ENCODE measurements at regions not wholly inside any gene's neighbourhood (a gene's known extent, or its start where the extent isn't known, plus 50 kb on each side); places are given as distances from the start of the nearest gene placed in this dataset.

- no peak for TF ChIP-seq CTCF (IDR thresholded peaks at IDR 0.05)
- intact Hi-C loops (cut with DNase I) = no loop called here
- no peak overlapping the region for H3K4me3 ChIP-seq
Measured at GRCh38 chr13:109900320-109900719, 113.9 kb upstream of the IRS2 start.

GRCh38 chr13:109899748-109900147 is 113.4 kb upstream of the IRS2 start:
- Histone ChIP-seq H3K4me3 (no peak overlapping the region), H3K27me3 (no peaks in the 10 kb centered on the region), H3K4me1 (peaks cover 0 to 2% of the 10 kb centered on the region in 2 donors), H3K9me3 (no peaks in the 10 kb centered on the region), H3K27ac (no peak overlapping the region), H3K36me3 (no peaks in the 10 kb centered on the region)
- no peak for DNase-seq (ENCODE audit: low spot score in 2 of 2)
- intact Hi-C loops (cut with DNase I) = no loop called here
- TF ChIP-seq CTCF (IDR thresholded peaks at IDR 0.05) = no peak

More at GRCh38 chr13:109900320-109900719, 113.9 kb upstream of the IRS2 start:
- Histone ChIP-seq H3K27ac (no peak overlapping the region), H3K27me3 (no peaks in the 10 kb centered on the region), H3K4me1 (peaks cover 0 to 2% of the 10 kb centered on the region in 2 donors), H3K9me3 (no peaks in the 10 kb centered on the region), H3K36me3 (no peaks in the 10 kb centered on the region)
- DNase-seq (ENCODE audit: low spot score in 2 of 2) = no peak

- Histone ChIP-seq H3K27ac (no peak overlapping the region), H3K4me3 (no peak overlapping the region), H3K36me3 (no peaks in the 10 kb centered on the region), H3K27me3 (no peaks in the 10 kb centered on the region), H3K4me1 (peaks cover 0 to 2% of the 10 kb centered on the region in 2 donors), H3K9me3 (no peaks in the 10 kb centered on the region)
- no peak for TF ChIP-seq CTCF (IDR thresholded peaks at IDR 0.05)
- intact Hi-C loops (cut with DNase I) = no loop called here
- no peak for DNase-seq (ENCODE audit: low spot score in 2 of 2)
Measured at GRCh38 chr13:109899316-109899715, 112.9 kb upstream of the IRS2 start.

- DNase-seq (ENCODE audit: low spot score in 2 of 2) = no peak
- H3K4me3 ChIP-seq = no peak overlapping the region
- peaks cover 0 to 2% of the 10 kb centered on the region in 2 donors for H3K4me1 ChIP-seq
- TF ChIP-seq CTCF (IDR thresholded peaks at IDR 0.05) = no peak
- intact Hi-C loops (cut with DNase I) = no loop called here
- no peak overlapping the region for H3K27ac ChIP-seq
- H3K9me3 ChIP-seq = no peaks in the 10 kb centered on the region
- no peaks in the 10 kb centered on the region for H3K36me3 ChIP-seq
- no peaks in the 10 kb centered on the region for H3K27me3 ChIP-seq
Measured at GRCh38 chr13:109897988-109898624, 111.7 kb upstream of the IRS2 start.

GRCh38 chr13:109892101-109892500 is 105.7 kb upstream of the IRS2 start:
- Histone ChIP-seq H3K9me3 (no peaks in the 10 kb centered on the region), H3K27me3 (no peaks in the 10 kb centered on the region), H3K4me3 (no peak overlapping the region), H3K36me3 (no peaks in the 10 kb centered on the region), H3K4me1 (no peaks in the 10 kb centered on the region), H3K27ac (no peak overlapping the region)
- TF ChIP-seq CTCF (IDR thresholded peaks at IDR 0.05) = no peak
- no peak for DNase-seq (ENCODE audit: low spot score in 2 of 2)
- intact Hi-C loops (cut with DNase I) = no loop called here

GRCh38 chr13:109885235-109885634 is 98.9 kb upstream of the IRS2 start:
- no peaks in the 10 kb centered on the region for H3K9me3 ChIP-seq
- H3K27ac ChIP-seq = no peak overlapping the region
- DNase-seq (ENCODE audit: low spot score in 2 of 2) = no peak
- H3K4me3 ChIP-seq = no peak overlapping the region
- no peak for TF ChIP-seq CTCF (IDR thresholded peaks at IDR 0.05)
- no peaks in the 10 kb centered on the region for H3K27me3 ChIP-seq
- H3K36me3 ChIP-seq = no peaks in the 10 kb centered on the region
- no peaks in the 10 kb centered on the region for H3K4me1 ChIP-seq
- intact Hi-C loops (cut with DNase I) = no loop called here

Data from ascending aorta (tissue), 2 donors.